ENCODE measurements at regions not wholly inside any gene's neighbourhood (a gene's known extent, or its start where the extent isn't known, plus 50 kb on each side); places are given as distances from the start of the nearest gene placed in this dataset.

DNA sequence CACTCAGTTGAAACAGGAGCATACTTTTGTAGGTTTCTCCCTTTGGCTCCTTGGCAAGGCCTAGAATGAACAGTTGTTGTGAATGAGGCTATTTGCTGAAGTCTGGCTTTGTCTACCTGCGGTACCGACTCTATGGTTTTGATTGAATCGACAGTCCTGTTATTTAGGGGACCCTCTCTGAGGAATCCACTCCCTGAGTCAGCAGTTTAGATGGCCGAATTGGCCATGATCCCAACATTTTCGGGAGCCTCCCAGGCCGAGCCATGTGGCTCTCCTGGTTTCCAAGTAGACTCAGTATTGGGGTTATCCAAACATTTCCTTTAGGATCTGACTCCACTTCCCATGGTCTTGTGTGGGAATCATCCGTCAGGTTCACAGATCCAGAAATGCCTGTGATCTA lies 394.8 kb upstream of the MAF start:
- ChIA-PET POLR2A (no interaction called here), CTCF (no interaction called here)
- ATAC-seq (ENCODE audit: low read depth) (no peak), DNase-seq (no peak)
- Mint-ChIP-seq H3K4me3 (no peak overlapping the region), H3K9me3 (no peaks in the 10 kb centered on the region), H3K27me3 (no peaks in the 10 kb centered on the region), H3K4me1 (no peaks in the 10 kb centered on the region), H3K27ac (no peak overlapping the region), H3K36me3 (ENCODE audit: low read depth) (no peaks in the 10 kb centered on the region)
- intact Hi-C loops (cut with micrococcal nuclease): loop anchor here (5.0 kb wide), 1 partner anchor 532 kb away; no protein-coding TSS in a partner anchor
- TF ChIP-seq, protein P1, sequence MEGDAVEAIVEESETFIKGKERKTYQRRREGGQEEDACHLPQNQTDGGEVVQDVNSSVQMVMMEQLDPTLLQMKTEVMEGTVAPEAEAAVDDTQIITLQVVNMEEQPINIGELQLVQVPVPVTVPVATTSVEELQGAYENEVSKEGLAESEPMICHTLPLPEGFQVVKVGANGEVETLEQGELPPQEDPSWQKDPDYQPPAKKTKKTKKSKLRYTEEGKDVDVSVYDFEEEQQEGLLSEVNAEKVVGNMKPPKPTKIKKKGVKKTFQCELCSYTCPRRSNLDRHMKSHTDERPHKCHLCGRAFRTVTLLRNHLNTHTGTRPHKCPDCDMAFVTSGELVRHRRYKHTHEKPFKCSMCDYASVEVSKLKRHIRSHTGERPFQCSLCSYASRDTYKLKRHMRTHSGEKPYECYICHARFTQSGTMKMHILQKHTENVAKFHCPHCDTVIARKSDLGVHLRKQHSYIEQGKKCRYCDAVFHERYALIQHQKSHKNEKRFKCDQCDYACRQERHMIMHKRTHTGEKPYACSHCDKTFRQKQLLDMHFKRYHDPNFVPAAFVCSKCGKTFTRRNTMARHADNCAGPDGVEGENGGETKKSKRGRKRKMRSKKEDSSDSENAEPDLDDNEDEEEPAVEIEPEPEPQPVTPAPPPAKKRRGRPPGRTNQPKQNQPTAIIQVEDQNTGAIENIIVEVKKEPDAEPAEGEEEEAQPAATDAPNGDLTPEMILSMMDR (IDR thresholded peaks at IDR 0.05): no peak

DNA sequence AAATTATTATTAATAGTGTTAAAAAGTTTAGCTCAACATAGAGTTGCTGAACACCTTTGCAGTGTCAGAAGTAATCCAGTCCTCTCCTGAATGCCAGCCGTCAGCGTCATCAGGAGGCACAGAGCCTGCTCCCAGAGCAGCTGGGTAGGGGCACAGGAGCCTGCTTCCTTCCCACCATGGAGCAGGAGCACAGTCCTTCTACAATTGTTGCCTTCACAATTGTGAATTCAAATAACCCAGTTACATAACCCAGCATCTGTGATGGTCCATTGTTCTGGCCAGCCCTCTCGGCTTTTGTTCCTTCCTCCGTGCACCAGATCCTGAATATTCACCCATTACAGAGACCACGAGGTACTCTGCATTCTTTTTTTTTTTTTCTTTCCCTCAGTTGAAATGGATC lies 393.9 kb upstream of the MAF start:
- intact Hi-C loops (cut with micrococcal nuclease): no loop called here
- H3K9me3 Mint-ChIP-seq: no peaks in the 10 kb centered on the region

DNA sequence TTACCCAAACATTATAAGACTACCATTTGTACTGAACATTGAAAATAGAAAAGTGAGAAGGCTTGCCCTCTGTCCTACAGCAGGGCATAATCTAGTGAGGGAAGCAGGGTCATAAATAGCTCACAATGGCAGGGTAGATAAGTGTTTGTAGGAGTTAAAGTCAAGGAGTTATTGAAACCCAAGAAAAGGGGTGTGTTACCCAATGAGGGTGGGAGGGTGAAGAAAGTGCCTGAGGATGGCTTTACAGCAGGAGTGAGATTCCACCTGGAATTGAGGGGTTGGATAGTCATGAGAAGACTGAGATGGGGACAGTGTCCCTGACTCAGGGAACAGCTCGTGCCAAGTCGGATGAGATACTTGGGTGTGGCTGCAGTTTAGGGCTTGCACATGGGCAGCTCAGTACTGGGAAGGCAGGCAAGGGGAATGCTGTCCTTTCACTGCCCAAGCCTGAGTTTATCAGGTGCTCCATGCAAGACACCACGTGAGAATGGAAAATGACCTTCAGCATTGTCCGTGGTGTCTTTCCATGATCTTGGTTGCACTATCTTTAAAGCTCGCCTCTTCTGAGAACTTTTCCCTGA lies 393.2 kb upstream of the MAF start:
- no peak for ATAC-seq (ENCODE audit: low read depth)
- POLR2A ChIA-PET: no interaction called here
- no peak overlapping the region for H3K4me3 Mint-ChIP-seq
- intact Hi-C loops (cut with micrococcal nuclease): no loop called here
- no peak overlapping the region for H3K27ac Mint-ChIP-seq
- DNase-seq: no peak
- H3K36me3 Mint-ChIP-seq (ENCODE audit: low read depth): no peaks in the 10 kb centered on the region
- TF ChIP-seq, protein P1 (IDR thresholded peaks at IDR 0.05): no peak
- CTCF ChIA-PET: interaction anchor here (1.6 kb wide), 1 partner anchor 12 kb away, joined by 3 read pairs; no protein-coding TSS in a partner anchor
- H3K27me3 Mint-ChIP-seq: no peaks in the 10 kb centered on the region
- no peaks in the 10 kb centered on the region for H3K9me3 Mint-ChIP-seq
- no peaks in the 10 kb centered on the region for H3K4me1 Mint-ChIP-seq

More for the DNA sequence above, 393.9 kb upstream of the MAF start:
- ATAC-seq (ENCODE audit: low read depth) (no peak), DNase-seq (no peak)
- Mint-ChIP-seq H3K4me1 (no peaks in the 10 kb centered on the region), H3K27me3 (no peaks in the 10 kb centered on the region), H3K27ac (no peak overlapping the region), H3K4me3 (no peak overlapping the region), H3K36me3 (ENCODE audit: low read depth) (no peaks in the 10 kb centered on the region)
- TF ChIP-seq, protein P1 (IDR thresholded peaks at IDR 0.05): no peak
- ChIA-PET POLR2A (interaction anchor here (0.5 kb wide), 1 partner anchor 769 kb away, joined by 3 read pairs; no protein-coding TSS in a partner anchor), CTCF (no interaction called here)

DNA sequence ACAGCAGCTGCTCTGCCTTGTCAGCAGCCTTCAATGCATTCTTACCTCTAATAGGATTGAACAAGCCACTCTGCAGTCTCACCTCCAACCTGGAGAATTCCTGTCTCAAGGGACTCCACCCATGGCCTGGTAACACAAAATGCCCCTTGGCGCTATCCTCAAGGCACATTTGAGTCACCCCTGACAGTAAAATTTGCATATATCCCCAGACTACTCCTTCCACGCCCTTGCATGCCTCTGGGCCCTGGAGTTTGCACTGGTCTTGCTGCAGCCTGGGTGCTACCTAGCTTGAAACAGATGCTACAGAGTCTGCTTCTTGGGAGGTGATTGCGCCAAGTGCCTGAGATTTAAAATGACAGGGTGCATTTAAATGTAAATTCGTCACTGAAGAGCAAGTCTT lies 391.4 kb upstream of the MAF start:
- intact Hi-C loops (cut with micrococcal nuclease): no loop called here
- POLR2A ChIA-PET: no interaction called here
- no peak overlapping the region for H3K4me3 Mint-ChIP-seq
- no peak overlapping the region for H3K27ac Mint-ChIP-seq
- H3K36me3 Mint-ChIP-seq (ENCODE audit: low read depth): no peaks in the 10 kb centered on the region
- H3K27me3 Mint-ChIP-seq: no peaks in the 10 kb centered on the region
- H3K9me3 Mint-ChIP-seq: no peaks in the 10 kb centered on the region
- DNase-seq (no peak), ATAC-seq (ENCODE audit: low read depth) (no peak)
- TF ChIP-seq, protein P1 (IDR thresholded peaks at IDR 0.05): no peak
- no peaks in the 10 kb centered on the region for H3K4me1 Mint-ChIP-seq
- CTCF ChIA-PET: interaction anchor here (1.6 kb wide), 1 partner anchor 14 kb away, joined by 3 read pairs; no protein-coding TSS in a partner anchor

DNA sequence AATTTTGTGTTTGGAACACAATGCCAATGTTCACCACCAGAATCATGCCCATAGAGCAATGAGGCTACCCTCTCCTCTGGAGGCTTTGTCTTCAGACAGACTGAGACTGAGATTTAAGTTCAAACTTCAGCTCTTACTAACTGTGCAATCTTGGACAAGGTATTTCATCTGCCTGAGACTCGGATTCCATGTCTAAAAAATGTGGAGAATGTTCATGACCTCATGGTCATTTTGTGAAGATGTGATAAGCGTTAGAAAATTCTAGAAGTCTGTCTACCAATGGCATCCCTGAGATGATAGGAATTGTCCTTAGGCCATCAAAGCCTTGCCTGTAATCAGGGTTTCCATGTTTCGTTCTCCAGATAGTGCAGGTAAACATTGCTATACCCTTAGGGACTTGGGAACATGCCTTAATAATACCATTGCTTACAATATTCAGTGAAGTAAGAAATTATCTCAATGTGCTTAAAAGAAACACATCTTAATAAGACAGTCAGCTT lies 388.2 kb upstream of the MAF start:
- no peak for ATAC-seq (ENCODE audit: low read depth)
- no peaks in the 10 kb centered on the region for H3K9me3 Mint-ChIP-seq
- TF ChIP-seq, protein P1 (IDR thresholded peaks at IDR 0.05): no peak
- no peaks in the 10 kb centered on the region for H3K4me1 Mint-ChIP-seq
- no peaks in the 10 kb centered on the region for H3K27me3 Mint-ChIP-seq
- DNase-seq: no peak
- no peak overlapping the region for H3K4me3 Mint-ChIP-seq
- POLR2A ChIA-PET: no interaction called here
- CTCF ChIA-PET: no interaction called here
- intact Hi-C loops (cut with micrococcal nuclease): no loop called here
- no peaks in the 10 kb centered on the region for H3K36me3 Mint-ChIP-seq (ENCODE audit: low read depth)
- no peak overlapping the region for H3K27ac Mint-ChIP-seq
